H1 (cell line): ENCODE measurements at regions not wholly inside any gene's neighbourhood (a gene's known extent, or its start where the extent isn't known, plus 50 kb on each side); places are given as distances from the start of the nearest gene placed in this dataset.

Source experiments
- BCL11A ChIP-seq, 2 experiments: IDR thresholded peaks; one replicate each; pipeline ENCODE4 v1.6.1; 2011; ENCODE audit warnings: low read depth in 2 of 2, low read length in 2 of 2, mild to moderate bottlenecking in 2 of 2
- BRCA1 ChIP-seq: IDR thresholded peaks from 2 replicates; pipeline ENCODE4 v1.6.1; 2012; ENCODE audit warnings: low read depth, low read length, improper control_type of control experiment
- CBX5 ChIP-seq: fragments of 300-800, 300-1000 bp; sonication (generic); IDR thresholded peaks from 2 replicates; pipeline ENCODE4 v1.7.1; 2016; ENCODE audit warnings: antibody characterized with exemption, low read length, low read depth
- MAFK ChIP-seq: IDR thresholded peaks from 2 replicates; pipeline ENCODE4 v1.6.1; 2012; ENCODE audit warnings: low read depth, mild to moderate bottlenecking, improper control_type of control experiment, low read length
- SP4 ChIP-seq: IDR thresholded peaks from 2 replicates; pipeline ENCODE4 v1.6.1; 2012; ENCODE audit warnings: low read length, inconsistent platforms
- TBP ChIP-seq: IDR thresholded peaks from 2 replicates; pipeline ENCODE4 v1.6.1; 2011; ENCODE audit warnings: low read depth, low read length, improper control_type of control experiment
- USF2 ChIP-seq: IDR thresholded peaks from 2 replicates; pipeline ENCODE4 v1.6.1; 2011; ENCODE audit warnings: low read length, improper control_type of control experiment
- TF ChIP-seq, protein P1 (sequence below): IDR thresholded peaks from 2 replicates; pipeline ENCODE4 v1.6.1; 2012; ENCODE audit warnings: inconsistent platforms

- TF ChIP-seq, protein P1, sequence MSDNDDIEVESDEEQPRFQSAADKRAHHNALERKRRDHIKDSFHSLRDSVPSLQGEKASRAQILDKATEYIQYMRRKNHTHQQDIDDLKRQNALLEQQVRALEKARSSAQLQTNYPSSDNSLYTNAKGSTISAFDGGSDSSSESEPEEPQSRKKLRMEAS = no peak
- TF ChIP-seq SP4 (no peak), MAFK (no peak), BCL11A (IDR thresholded peaks at IDR 0.05; ENCODE audit: low read depth in 2 of 2, low read length in 2 of 2) (no peak), CBX5 (no peak), BRCA1 (no peak), USF2 (no peak), TBP (no peak)
- TF ChIP-seq, all 59 proteins: peak for 0
These were observed 132.9 kb upstream of the TMCO5A start (continued) for GRCh38 chr15:37801529-37801928.
